ENCODE measurements at regions not wholly inside any gene's neighbourhood (a gene's known extent, or its start where the extent isn't known, plus 50 kb on each side); places are given as distances from the start of the nearest gene placed in this dataset.

GRCh38 chr10:123442901-123443300 is 223.3 kb upstream of the GPR26 start:
- no peak overlapping the region for H4K91ac ChIP-seq (ENCODE audit: low read length)
- no peak overlapping the region for H4K8ac ChIP-seq (ENCODE audit: low read length)
- H3K9me3 ChIP-seq (ENCODE audit: control insufficient read depth, low read length): no peaks in the 10 kb centered on the region
- H3K14ac ChIP-seq (ENCODE audit: low read length in 2 of 2): no peak overlapping the region
- no peak overlapping the region for H3K9ac ChIP-seq (ENCODE audit: low read length)
- H3K27ac ChIP-seq (ENCODE audit: low read length, poor library complexity, severe bottlenecking): no peak overlapping the region
- no peak overlapping the region for H3K4me3 ChIP-seq (ENCODE audit: insufficient read depth in 1 of 2, low read depth in 1 of 2, low read length in 2 of 2)
- H3K23ac ChIP-seq (ENCODE audit: low read length in 2 of 2): no peak overlapping the region
- H3K79me1 ChIP-seq (replicated peaks; ENCODE audit: low read length, poor library complexity, severe bottlenecking): no peaks in the 10 kb centered on the region
- H2AFZ ChIP-seq (ENCODE audit: low read depth, low read length): no peak overlapping the region
- H3K18ac ChIP-seq (ENCODE audit: low read depth in 1 of 2, low read length in 2 of 2): no peak overlapping the region
- H3K27me3 ChIP-seq (ENCODE audit: control insufficient read depth in 1 of 2, insufficient read depth in 1 of 2, low read length in 2 of 2): no peaks in the 10 kb centered on the region
- no peak overlapping the region for H3K4me2 ChIP-seq (ENCODE audit: low read length, poor library complexity, severe bottlenecking)
- H3K4ac ChIP-seq (ENCODE audit: low read depth in 1 of 2, low read length in 2 of 2): no peak overlapping the region
- no peak overlapping the region for H2BK120ac ChIP-seq (ENCODE audit: low read depth, low read length)
- no peak overlapping the region for H2BK15ac ChIP-seq (ENCODE audit: low read depth, poor library complexity, severe bottlenecking)
- H2BK12ac ChIP-seq (ENCODE audit: low read length in 2 of 2): no peak overlapping the region
- no peak overlapping the region for H2AK5ac ChIP-seq (ENCODE audit: low read length, severe bottlenecking)
- H2BK5ac ChIP-seq (ENCODE audit: low read depth, low read length, poor library complexity, severe bottlenecking): no peak overlapping the region
- no peak for DNase-seq
- WGBS: 82% methylated on average over 4 of the region's 4 CpGs
- H3K4me1 ChIP-seq (ENCODE audit: control insufficient read depth, insufficient read depth, low read depth, low read length): no peaks in the 10 kb centered on the region
- H3K36me3 ChIP-seq (ENCODE audit: control insufficient read depth in 1 of 2, insufficient read depth in 2 of 2, low read depth in 1 of 2, low read length in 2 of 2): no peaks in the 10 kb centered on the region

- DNase-seq: no peak
- no peak overlapping the region for H2BK12ac ChIP-seq (ENCODE audit: low read length in 2 of 2)
- no peak overlapping the region for H2BK15ac ChIP-seq (ENCODE audit: low read depth, poor library complexity, severe bottlenecking)
- H4K91ac ChIP-seq (ENCODE audit: low read length): no peak overlapping the region
- H3K9ac ChIP-seq (ENCODE audit: low read length): no peak overlapping the region
- no peaks in the 10 kb centered on the region for H3K79me1 ChIP-seq (replicated peaks; ENCODE audit: low read length, poor library complexity, severe bottlenecking)
- no peaks in the 10 kb centered on the region for H3K36me3 ChIP-seq (ENCODE audit: control insufficient read depth in 1 of 2, insufficient read depth in 2 of 2, low read depth in 1 of 2, low read length in 2 of 2)
- no peaks in the 10 kb centered on the region for H3K27me3 ChIP-seq (ENCODE audit: control insufficient read depth in 1 of 2, insufficient read depth in 1 of 2, low read length in 2 of 2)
- no peak overlapping the region for H3K4me3 ChIP-seq (ENCODE audit: insufficient read depth in 1 of 2, low read depth in 1 of 2, low read length in 2 of 2)
- no peaks in the 10 kb centered on the region for H3K4me1 ChIP-seq (ENCODE audit: control insufficient read depth, insufficient read depth, low read depth, low read length)
- H2BK5ac ChIP-seq (ENCODE audit: low read depth, low read length, poor library complexity, severe bottlenecking): no peak overlapping the region
- H3K27ac ChIP-seq (ENCODE audit: low read length, poor library complexity, severe bottlenecking): no peak overlapping the region
- H3K4me2 ChIP-seq (ENCODE audit: low read length, poor library complexity, severe bottlenecking): no peak overlapping the region
- H2BK120ac ChIP-seq (ENCODE audit: low read depth, low read length): no peak overlapping the region
- no peak overlapping the region for H2AK5ac ChIP-seq (ENCODE audit: low read length, severe bottlenecking)
- H3K9me3 ChIP-seq (ENCODE audit: control insufficient read depth, low read length): no peaks in the 10 kb centered on the region
- H3K14ac ChIP-seq (ENCODE audit: low read length in 2 of 2): no peak overlapping the region
- H3K23ac ChIP-seq (ENCODE audit: low read length in 2 of 2): no peak overlapping the region
- H4K8ac ChIP-seq (ENCODE audit: low read length): no peak overlapping the region
- H3K4ac ChIP-seq (ENCODE audit: low read depth in 1 of 2, low read length in 2 of 2): no peak overlapping the region
- no peak overlapping the region for H3K18ac ChIP-seq (ENCODE audit: low read depth in 1 of 2, low read length in 2 of 2)
- H2AFZ ChIP-seq (ENCODE audit: low read depth, low read length): no peak overlapping the region
Observed at GRCh38 chr10:123443924-123444323, 222.2 kb upstream of the GPR26 start.

- no peaks in the 10 kb centered on the region for H3K79me1 ChIP-seq (replicated peaks; ENCODE audit: low read length, poor library complexity, severe bottlenecking)
- H2BK5ac ChIP-seq (ENCODE audit: low read depth, low read length, poor library complexity, severe bottlenecking): no peak overlapping the region
- H3K18ac ChIP-seq (ENCODE audit: low read depth in 1 of 2, low read length in 2 of 2): no peak overlapping the region
- no peak overlapping the region for H3K23ac ChIP-seq (ENCODE audit: low read length in 2 of 2)
- no peaks in the 10 kb centered on the region for H3K36me3 ChIP-seq (ENCODE audit: control insufficient read depth in 1 of 2, insufficient read depth in 2 of 2, low read depth in 1 of 2, low read length in 2 of 2)
- no peak overlapping the region for H4K91ac ChIP-seq (ENCODE audit: low read length)
- no peak overlapping the region for H3K14ac ChIP-seq (ENCODE audit: low read length in 2 of 2)
- H2AK5ac ChIP-seq (ENCODE audit: low read length, severe bottlenecking): no peak overlapping the region
- H2BK120ac ChIP-seq (ENCODE audit: low read depth, low read length): no peak overlapping the region
- no peak overlapping the region for H3K27ac ChIP-seq (ENCODE audit: low read length, poor library complexity, severe bottlenecking)
- no peak overlapping the region for H3K4me2 ChIP-seq (ENCODE audit: low read length, poor library complexity, severe bottlenecking)
- H3K27me3 ChIP-seq (ENCODE audit: control insufficient read depth in 1 of 2, insufficient read depth in 1 of 2, low read length in 2 of 2): no peaks in the 10 kb centered on the region
- no peak overlapping the region for H3K4me3 ChIP-seq (ENCODE audit: insufficient read depth in 1 of 2, low read depth in 1 of 2, low read length in 2 of 2)
- WGBS: 84% methylated on average over 6 of the region's 8 CpGs
- no peak overlapping the region for H4K8ac ChIP-seq (ENCODE audit: low read length)
- H3K4ac ChIP-seq (ENCODE audit: low read depth in 1 of 2, low read length in 2 of 2): no peak overlapping the region
- H3K9me3 ChIP-seq (ENCODE audit: control insufficient read depth, low read length): no peaks in the 10 kb centered on the region
- DNase-seq: no peak
- no peak overlapping the region for H2BK15ac ChIP-seq (ENCODE audit: low read depth, poor library complexity, severe bottlenecking)
- H3K9ac ChIP-seq (ENCODE audit: low read length): no peak overlapping the region
- no peak overlapping the region for H2AFZ ChIP-seq (ENCODE audit: low read depth, low read length)
- H3K4me1 ChIP-seq (ENCODE audit: control insufficient read depth, insufficient read depth, low read depth, low read length): no peaks in the 10 kb centered on the region
- H2BK12ac ChIP-seq (ENCODE audit: low read length in 2 of 2): no peak overlapping the region
Observed at GRCh38 chr10:123445261-123445775, 220.8 kb upstream of the GPR26 start.

- H2BK120ac ChIP-seq (ENCODE audit: low read depth, low read length): no peak overlapping the region
- H3K27me3 ChIP-seq (ENCODE audit: control insufficient read depth in 1 of 2, insufficient read depth in 1 of 2, low read length in 2 of 2): peaks cover 0 to 2% of the 10 kb centered on the region in 2 experiments
- H2AK5ac ChIP-seq (ENCODE audit: low read length, severe bottlenecking): no peak overlapping the region
- no peaks in the 10 kb centered on the region for H3K4me1 ChIP-seq (ENCODE audit: control insufficient read depth, insufficient read depth, low read depth, low read length)
- no peak overlapping the region for H3K23ac ChIP-seq (ENCODE audit: low read length in 2 of 2)
- no peak overlapping the region for H2BK5ac ChIP-seq (ENCODE audit: low read depth, low read length, poor library complexity, severe bottlenecking)
- H4K91ac ChIP-seq (ENCODE audit: low read length): no peak overlapping the region
- no peak overlapping the region for H3K27ac ChIP-seq (ENCODE audit: low read length, poor library complexity, severe bottlenecking)
- no peak overlapping the region for H4K8ac ChIP-seq (ENCODE audit: low read length)
- no peak for DNase-seq
- no peak overlapping the region for H3K14ac ChIP-seq (ENCODE audit: low read length in 2 of 2)
- no peak overlapping the region for H2AFZ ChIP-seq (ENCODE audit: low read depth, low read length)
- no peaks in the 10 kb centered on the region for H3K36me3 ChIP-seq (ENCODE audit: control insufficient read depth in 1 of 2, insufficient read depth in 2 of 2, low read depth in 1 of 2, low read length in 2 of 2)
- no peak overlapping the region for H2BK15ac ChIP-seq (ENCODE audit: low read depth, poor library complexity, severe bottlenecking)
- no peaks in the 10 kb centered on the region for H3K9me3 ChIP-seq (ENCODE audit: control insufficient read depth, low read length)
- H3K4me3 ChIP-seq (ENCODE audit: insufficient read depth in 1 of 2, low read depth in 1 of 2, low read length in 2 of 2): no peak overlapping the region
- H2BK12ac ChIP-seq (ENCODE audit: low read length in 2 of 2): no peak overlapping the region
- H3K4me2 ChIP-seq (ENCODE audit: low read length, poor library complexity, severe bottlenecking): no peak overlapping the region
- H3K18ac ChIP-seq (ENCODE audit: low read depth in 1 of 2, low read length in 2 of 2): no peak overlapping the region
- no peak overlapping the region for H3K4ac ChIP-seq (ENCODE audit: low read depth in 1 of 2, low read length in 2 of 2)
- H3K9ac ChIP-seq (ENCODE audit: low read length): no peak overlapping the region
- WGBS: 69% methylated on average over 9 of the region's 10 CpGs
- H3K79me1 ChIP-seq (replicated peaks; ENCODE audit: low read length, poor library complexity, severe bottlenecking): no peaks in the 10 kb centered on the region
Observed at GRCh38 chr10:123446449-123447156, 219.6 kb upstream of the GPR26 start.

Data from mesenchymal stem cell (in vitro differentiated cells and primary cell).